Mammary epithelial cell (primary cell): ENCODE measurements at regions not wholly inside any gene's neighbourhood (a gene's known extent, or its start where the extent isn't known, plus 50 kb on each side); places are given as distances from the start of the nearest gene placed in this dataset.

Experiments
- CTCF ChIP-seq, 2 donors: IDR thresholded peaks in 1 of 2; conservative IDR thresholded peaks in 1 of 2; 2 replicates each; pipeline ENCODE4 v1.5.1; 2011 to 2012; ENCODE audit warnings: inconsistent platforms in 2 of 2, low read length in 2 of 2, mild to moderate bottlenecking in 2 of 2, control low read depth in 1 of 2, low read depth in 1 of 2; ENCODE audit not compliant: insufficient read depth in 1 of 2; ENCODE audit errors: extremely low read depth in 1 of 2
- EZH2 ChIP-seq: IDR thresholded peaks from 2 replicates; pipeline ENCODE4 v1.6.1; 2012; ENCODE audit warnings: low read length, inconsistent platforms, borderline replicate concordance

- TF ChIP-seq CTCF (conservative IDR thresholded peaks at IDR 0.05 in 1 of 2, IDR thresholded peaks at IDR 0.05 in 1 of 2; ENCODE audit: extremely low read depth in 1 of 2, insufficient read depth in 1 of 2, low read depth in 1 of 2, low read length in 2 of 2) (no peak), EZH2 (no peak)
Observed at GRCh38 chr10:64863836-64864235, 1342.6 kb downstream of the REEP3 start.
